Trophoblast cell (in vitro differentiated cells and primary cell): ENCODE measurements at regions not wholly inside any gene's neighbourhood (a gene's known extent, or its start where the extent isn't known, plus 50 kb on each side); places are given as distances from the start of the nearest gene placed in this dataset.

ENCODE experiments used
- DNase-seq, 2 donors: peaks; one replicate each; pipeline ENCODE4 v3.0.0-alpha.2; 2016
- H2AFZ ChIP-seq: 2 replicates; pipeline ENCODE4 v1.6.1; 2013; ENCODE audit warnings: low read length, moderate library complexity, mild to moderate bottlenecking; ENCODE audit not compliant: insufficient read depth, poor library complexity
- H2AK5ac ChIP-seq: 2 replicates; pipeline ENCODE4 v1.6.1; 2013; ENCODE audit warnings: mild to moderate bottlenecking, low read length
- H2BK120ac ChIP-seq: 2 replicates; pipeline ENCODE4 v1.6.1; 2013; ENCODE audit warnings: low read length, mild to moderate bottlenecking, moderate library complexity; ENCODE audit not compliant: insufficient read depth, poor library complexity
- H2BK12ac ChIP-seq: 2 replicates; pipeline ENCODE4 v1.6.1; 2013; ENCODE audit warnings: mild to moderate bottlenecking, low read length, moderate library complexity
- H2BK5ac ChIP-seq: 2 replicates; pipeline ENCODE4 v1.6.1; 2013; ENCODE audit warnings: low read length, low read depth, moderate library complexity, mild to moderate bottlenecking; ENCODE audit not compliant: poor library complexity
- H3K14ac ChIP-seq: 2 replicates; pipeline ENCODE4 v1.6.1; 2013; ENCODE audit warnings: mild to moderate bottlenecking, low read length
- H3K18ac ChIP-seq: 2 replicates; pipeline ENCODE4 v1.6.1; 2013; ENCODE audit warnings: mild to moderate bottlenecking, low read length
- H3K23ac ChIP-seq: 2 replicates; pipeline ENCODE4 v1.6.1; 2013; ENCODE audit warnings: low read length
- H3K27ac ChIP-seq: 2 replicates; pipeline ENCODE4 v1.5.1; 2013; ENCODE audit warnings: low read depth, mild to moderate bottlenecking, inconsistent platforms, low read length, moderate library complexity
- H3K27me3 ChIP-seq: 2 replicates; pipeline ENCODE4 v1.6.1; 2013; ENCODE audit warnings: inconsistent platforms, mild to moderate bottlenecking, low read length, moderate library complexity; ENCODE audit not compliant: insufficient read depth
- H3K36me3 ChIP-seq, 2 experiments: 1 replicate in 1 of 2; 2 replicates in 1 of 2; pipeline ENCODE4 v1.6.1; 2013; ENCODE audit warnings: low read length in 2 of 2, mild to moderate bottlenecking in 2 of 2, moderate library complexity in 1 of 2; ENCODE audit not compliant: insufficient read depth in 2 of 2, control insufficient read depth in 1 of 2
- H3K4ac ChIP-seq: 2 replicates; pipeline ENCODE4 v1.6.1; 2013; ENCODE audit warnings: low read depth, mild to moderate bottlenecking, low read length, moderate library complexity
- H3K4me1 ChIP-seq, 2 experiments: 1 replicate in 1 of 2; 2 replicates in 1 of 2; pipeline ENCODE4 v1.6.1; 2013; ENCODE audit warnings: low read length in 2 of 2, mild to moderate bottlenecking in 2 of 2, moderate library complexity in 1 of 2; ENCODE audit not compliant: insufficient read depth in 2 of 2, control insufficient read depth in 1 of 2
- H3K4me2 ChIP-seq: 2 replicates; pipeline ENCODE4 v1.6.1; 2013; ENCODE audit warnings: inconsistent platforms, mild to moderate bottlenecking, low read length, moderate library complexity
- H3K4me3 ChIP-seq: 2 replicates; pipeline ENCODE4 v1.5.1; 2013; ENCODE audit warnings: mild to moderate bottlenecking, low read depth, low read length, inconsistent platforms
- H3K79me1 ChIP-seq: one replicate; pipeline ENCODE4 v1.6.1; 2013; ENCODE audit warnings: low read length
- H3K79me2 ChIP-seq: 2 replicates; pipeline ENCODE4 v1.6.1; 2013; ENCODE audit warnings: low read length, mild to moderate bottlenecking; ENCODE audit not compliant: control insufficient read depth, insufficient read depth, poor library complexity
- H3K9ac ChIP-seq: 2 replicates; pipeline ENCODE4 v1.6.1; 2013; ENCODE audit warnings: mild to moderate bottlenecking, low read length
- H3K9me3 ChIP-seq: 2 replicates; pipeline ENCODE4 v1.6.1; 2013; ENCODE audit warnings: low read depth, mild to moderate bottlenecking, control low read depth, inconsistent platforms, low read length; ENCODE audit not compliant: insufficient read depth
- H4K12ac ChIP-seq: 2 replicates; pipeline ENCODE4 v1.6.1; 2013; ENCODE audit warnings: low read depth, mild to moderate bottlenecking, low read length, moderate library complexity
- H4K8ac ChIP-seq: 2 replicates; pipeline ENCODE4 v1.6.1; 2013; ENCODE audit warnings: low read depth, mild to moderate bottlenecking, low read length, moderate library complexity
- H4K91ac ChIP-seq: one replicate; pipeline ENCODE4 v1.6.1; 2013; ENCODE audit warnings: low read depth, mild to moderate bottlenecking, low read length, moderate library complexity
- WGBS: extraction: QIAGEN DNeasy Blood & Tissue Kit; methylation state at CpG from one replicate; pipeline ENCODE4 v1.1.7; 2013; ENCODE audit warnings: missing lambda C conversion rate; ENCODE audit not compliant: insufficient read length, insufficient coverage; ENCODE audit errors: extremely low coverage; 5-methylcytosine and 5-hydroxymethylcytosine counted together

- Histone ChIP-seq H3K4me3 (no peak overlapping the region), H3K9ac (no peak overlapping the region), H2BK5ac (no peak overlapping the region), H4K8ac (no peak overlapping the region), H4K12ac (no peak overlapping the region), H3K79me1 (no peaks in the 10 kb centered on the region), H3K36me3 (no peaks in the 10 kb centered on the region), H3K14ac (no peak overlapping the region), H2BK12ac (no peak overlapping the region), H2BK120ac (no peak overlapping the region), H4K91ac (no peak overlapping the region), H3K27me3 (no peaks in the 10 kb centered on the region), H2AFZ (no peak overlapping the region), H3K23ac (no peak overlapping the region), H3K18ac (no peak overlapping the region), H3K27ac (no peak overlapping the region), H3K4me1 (no peaks in the 10 kb centered on the region), H3K9me3 (peaks cover 1% of the 10 kb centered on the region), H3K79me2 (no peaks in the 10 kb centered on the region), H3K4ac (no peak overlapping the region), H3K4me2 (no peak overlapping the region), H2AK5ac (no peak overlapping the region)
- no peak for DNase-seq
- WGBS: no CpG with 5 or more reads among the region's 3 CpGs
Observed at GRCh38 chr7:21305455-21306235, 122.2 kb upstream of the SP4 start.

- H4K91ac ChIP-seq: no peak overlapping the region
- no peak overlapping the region for H3K18ac ChIP-seq
- no peaks in the 10 kb centered on the region for H3K9me3 ChIP-seq
- H3K4me1 ChIP-seq: no peaks in the 10 kb centered on the region
- no peak overlapping the region for H2BK5ac ChIP-seq
- no peaks in the 10 kb centered on the region for H3K79me1 ChIP-seq
- H3K36me3 ChIP-seq: no peaks in the 10 kb centered on the region
- no peak overlapping the region for H2AFZ ChIP-seq
- no peak overlapping the region for H2BK12ac ChIP-seq
- no peak overlapping the region for H4K8ac ChIP-seq
- no peaks in the 10 kb centered on the region for H3K79me2 ChIP-seq
- no peak overlapping the region for H3K14ac ChIP-seq
- no peak overlapping the region for H2BK120ac ChIP-seq
- no CpG with 5 or more reads among the region's 2 CpGs for WGBS
- no peak overlapping the region for H3K4ac ChIP-seq
- H3K4me3 ChIP-seq: no peak overlapping the region
- no peak overlapping the region for H3K23ac ChIP-seq
- H3K4me2 ChIP-seq: no peak overlapping the region
- no peak overlapping the region for H3K9ac ChIP-seq
- H3K27ac ChIP-seq: no peak overlapping the region
- no peaks in the 10 kb centered on the region for H3K27me3 ChIP-seq
- H4K12ac ChIP-seq: no peak overlapping the region
- no peak for DNase-seq
- H2AK5ac ChIP-seq: no peak overlapping the region
Observed at GRCh38 chr7:21314954-21315353, 112.9 kb upstream of the SP4 start.

GRCh38 chr7:21317966-21318915 lies 109.6 kb upstream of the SP4 start:
- Histone ChIP-seq H3K9ac (no peak overlapping the region), H2AFZ (no peak overlapping the region), H3K79me1 (no peaks in the 10 kb centered on the region), H3K27ac (no peak overlapping the region), H2AK5ac (no peak overlapping the region), H3K36me3 (no peaks in the 10 kb centered on the region), H2BK5ac (no peak overlapping the region), H3K18ac (no peak overlapping the region), H3K4me2 (no peak overlapping the region), H3K4me3 (no peak overlapping the region), H2BK12ac (no peak overlapping the region), H3K4me1 (no peaks in the 10 kb centered on the region), H3K14ac (no peak overlapping the region), H4K8ac (no peak overlapping the region), H3K79me2 (no peaks in the 10 kb centered on the region), H3K9me3 (no peaks in the 10 kb centered on the region), H4K12ac (no peak overlapping the region), H3K27me3 (no peaks in the 10 kb centered on the region), H3K23ac (no peak overlapping the region), H4K91ac (no peak overlapping the region), H2BK120ac (no peak overlapping the region), H3K4ac (no peak overlapping the region)
- no peak for DNase-seq
- WGBS: no CpG with 5 or more reads among the region's 6 CpGs

- H2AFZ ChIP-seq: no peak overlapping the region
- no CpG with 5 or more reads among the region's 1 CpG for WGBS
- no peak overlapping the region for H3K9ac ChIP-seq
- no peak for DNase-seq
- no peak overlapping the region for H4K8ac ChIP-seq
- no peaks in the 10 kb centered on the region for H3K4me1 ChIP-seq
- no peak overlapping the region for H3K4ac ChIP-seq
- no peaks in the 10 kb centered on the region for H3K9me3 ChIP-seq
- no peak overlapping the region for H3K18ac ChIP-seq
- H4K12ac ChIP-seq: no peak overlapping the region
- no peak overlapping the region for H4K91ac ChIP-seq
- H3K23ac ChIP-seq: no peak overlapping the region
- H2BK5ac ChIP-seq: no peak overlapping the region
- no peak overlapping the region for H3K4me3 ChIP-seq
- no peaks in the 10 kb centered on the region for H3K27me3 ChIP-seq
- no peaks in the 10 kb centered on the region for H3K79me1 ChIP-seq
- no peaks in the 10 kb centered on the region for H3K36me3 ChIP-seq
- no peak overlapping the region for H2BK12ac ChIP-seq
- H3K4me2 ChIP-seq: no peak overlapping the region
- no peak overlapping the region for H3K27ac ChIP-seq
- no peak overlapping the region for H3K14ac ChIP-seq
- no peaks in the 10 kb centered on the region for H3K79me2 ChIP-seq
- no peak overlapping the region for H2AK5ac ChIP-seq
- no peak overlapping the region for H2BK120ac ChIP-seq
Observed at GRCh38 chr7:21318916-21319270, 109.0 kb upstream of the SP4 start.
